GM13976 (cell line): ENCODE measurements at regions not wholly inside any gene's neighbourhood (a gene's known extent, or its start where the extent isn't known, plus 50 kb on each side); places are given as distances from the start of the nearest gene placed in this dataset.

Source experiments
- DNase-seq: peaks from one replicate; pipeline ENCODE4 v3.0.0; 2012; ENCODE audit warnings: low spot score
- in situ Hi-C: fragments of 300-500 bp; cut with MboI; formaldehyde crosslinking; loops from one replicate; pipeline ENCODE4 v1.12.0; 2022; ENCODE audit warnings: low sequenced_read_pairs, mixed read lengths, inconsistent platforms; ENCODE audit not compliant: unreplicated experiment
- TF ChIP-seq, protein P1 (sequence below): IDR thresholded peaks from 2 replicates; pipeline ENCODE4 v1.5.1; 2012; ENCODE audit warnings: borderline replicate concordance, mild to moderate bottlenecking; ENCODE audit not compliant: insufficient read depth; ENCODE audit errors: extremely low read depth, missing control alignments, control extremely low read depth

DNA sequence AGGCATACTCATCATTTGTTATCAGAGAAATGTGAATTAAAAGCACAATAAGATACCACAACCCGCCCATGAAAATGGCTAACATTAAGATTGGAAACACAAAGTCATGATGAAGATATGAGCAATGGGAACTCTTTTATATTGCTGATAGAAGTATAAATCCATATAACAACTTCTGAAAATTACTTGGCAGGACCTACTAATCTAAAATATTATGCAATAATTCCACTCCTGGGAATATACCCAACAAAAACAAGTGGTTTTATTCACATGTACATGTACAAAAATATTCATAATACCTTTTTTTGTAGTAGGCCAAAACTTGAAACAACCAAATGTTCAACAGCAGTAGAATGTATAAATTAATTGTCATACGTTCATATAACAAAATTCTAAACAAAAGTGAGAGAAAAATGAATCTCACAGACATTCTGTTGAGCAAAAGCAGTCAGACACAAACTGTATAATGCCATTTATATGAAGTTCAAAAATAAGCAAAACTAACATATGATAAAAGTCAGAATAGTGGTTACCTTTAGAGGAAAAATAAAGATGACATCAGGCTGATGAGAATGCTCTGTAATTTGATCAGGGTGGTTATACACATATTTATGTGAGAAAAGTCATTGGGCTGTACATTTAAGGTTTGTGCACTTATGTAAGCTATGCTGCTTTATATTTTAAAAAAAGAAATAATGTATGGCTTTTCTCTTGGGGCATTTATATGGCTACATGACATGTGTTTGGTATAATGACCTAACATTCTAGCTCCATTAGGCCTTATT, 309.2 kb upstream of the KITLG start:
- in situ Hi-C loops, result no loop called here
- DNase-seq, result no peak
- TF ChIP-seq, protein P1, sequence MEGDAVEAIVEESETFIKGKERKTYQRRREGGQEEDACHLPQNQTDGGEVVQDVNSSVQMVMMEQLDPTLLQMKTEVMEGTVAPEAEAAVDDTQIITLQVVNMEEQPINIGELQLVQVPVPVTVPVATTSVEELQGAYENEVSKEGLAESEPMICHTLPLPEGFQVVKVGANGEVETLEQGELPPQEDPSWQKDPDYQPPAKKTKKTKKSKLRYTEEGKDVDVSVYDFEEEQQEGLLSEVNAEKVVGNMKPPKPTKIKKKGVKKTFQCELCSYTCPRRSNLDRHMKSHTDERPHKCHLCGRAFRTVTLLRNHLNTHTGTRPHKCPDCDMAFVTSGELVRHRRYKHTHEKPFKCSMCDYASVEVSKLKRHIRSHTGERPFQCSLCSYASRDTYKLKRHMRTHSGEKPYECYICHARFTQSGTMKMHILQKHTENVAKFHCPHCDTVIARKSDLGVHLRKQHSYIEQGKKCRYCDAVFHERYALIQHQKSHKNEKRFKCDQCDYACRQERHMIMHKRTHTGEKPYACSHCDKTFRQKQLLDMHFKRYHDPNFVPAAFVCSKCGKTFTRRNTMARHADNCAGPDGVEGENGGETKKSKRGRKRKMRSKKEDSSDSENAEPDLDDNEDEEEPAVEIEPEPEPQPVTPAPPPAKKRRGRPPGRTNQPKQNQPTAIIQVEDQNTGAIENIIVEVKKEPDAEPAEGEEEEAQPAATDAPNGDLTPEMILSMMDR, result no peak

DNA sequence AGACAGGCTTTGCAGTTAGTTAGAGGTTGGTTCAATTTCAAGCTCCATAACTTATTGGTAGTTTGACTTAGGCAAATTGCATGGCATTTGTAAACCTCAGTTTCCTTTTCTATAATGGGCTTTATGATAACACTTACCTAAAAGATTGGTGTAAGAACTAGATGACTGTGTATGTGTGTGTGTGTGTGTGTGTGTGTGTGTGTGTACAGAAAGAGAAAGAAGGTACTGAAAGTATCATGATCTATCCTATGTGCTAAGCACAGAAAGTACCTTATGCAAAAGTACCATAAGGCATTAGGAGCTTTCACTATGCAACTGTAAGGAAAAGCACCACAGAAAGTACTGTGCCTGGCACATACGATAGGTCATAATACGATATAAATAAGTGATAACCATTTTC, 304.3 kb upstream of the KITLG start:
- in situ Hi-C loops, result no loop called here
- TF ChIP-seq, protein P1, result no peak

DNA sequence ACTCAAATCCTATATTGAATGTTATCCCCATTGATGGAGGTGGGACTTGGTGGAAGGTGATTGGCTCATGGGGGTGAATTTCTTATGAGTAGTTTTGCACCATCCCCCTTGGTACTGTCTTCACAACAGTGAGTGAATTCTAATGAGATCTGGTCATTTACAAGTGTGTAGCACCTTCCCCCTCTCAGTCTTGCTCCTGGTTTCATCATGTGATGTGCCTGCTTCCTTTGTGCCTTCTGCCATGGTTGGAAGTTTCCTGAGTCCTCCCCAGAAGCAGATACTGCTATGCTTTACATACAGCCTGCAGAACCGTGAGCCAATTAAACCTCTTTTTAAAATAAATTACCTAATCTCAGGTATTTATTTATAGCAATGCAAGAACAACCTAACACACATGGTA, 302.4 kb upstream of the KITLG start:
- DNase-seq, result no peak
- in situ Hi-C loops, result no loop called here

More for the DNA sequence above, 304.3 kb upstream of the KITLG start:
- peak; percentile 22 for DNase-seq

DNA sequence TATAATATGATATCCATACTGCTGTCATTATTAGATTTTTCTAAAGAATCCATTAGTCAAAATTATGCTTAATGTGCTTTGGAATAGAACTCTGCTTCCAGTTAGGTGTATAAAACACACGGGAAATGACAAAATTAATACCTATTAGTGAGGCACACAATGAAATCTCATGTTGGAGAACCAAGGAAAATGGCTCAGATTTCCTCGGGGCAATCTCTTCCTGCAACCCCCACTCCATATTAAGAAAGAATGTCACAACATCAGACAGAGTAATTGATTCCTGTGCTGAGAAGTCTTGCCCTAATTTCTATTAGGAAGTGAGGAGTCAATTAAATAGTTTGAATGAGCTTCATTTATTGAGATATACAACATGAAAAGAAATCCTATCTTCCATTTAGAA, 299.8 kb upstream of the KITLG start:
- TF ChIP-seq, protein P1, result no peak
- in situ Hi-C loops, result no loop called here
- DNase-seq, result no peak

More for the DNA sequence above, 302.4 kb upstream of the KITLG start:
- TF ChIP-seq, protein P1, result no peak

DNA sequence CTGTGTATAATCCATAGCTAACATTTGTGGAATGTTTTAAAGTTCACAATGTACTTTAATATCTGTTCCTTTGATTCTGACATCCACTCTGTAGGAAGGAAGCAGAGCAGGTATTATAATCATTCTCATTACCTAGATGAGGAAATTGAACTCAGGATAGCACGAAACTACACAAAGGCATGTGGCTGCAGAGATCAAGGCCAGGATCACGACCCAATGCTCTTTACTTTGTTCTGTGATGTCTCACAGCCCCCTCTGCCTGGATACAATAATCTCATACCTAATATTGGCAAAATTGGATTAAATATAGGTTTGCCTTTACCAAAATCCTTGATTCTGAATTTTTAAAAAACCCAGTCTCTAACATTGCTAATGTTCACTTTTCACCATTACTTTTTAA, 298.0 kb upstream of the KITLG start:
- in situ Hi-C loops, result no loop called here
- DNase-seq, result no peak
- TF ChIP-seq, protein P1, result no peak

DNA sequence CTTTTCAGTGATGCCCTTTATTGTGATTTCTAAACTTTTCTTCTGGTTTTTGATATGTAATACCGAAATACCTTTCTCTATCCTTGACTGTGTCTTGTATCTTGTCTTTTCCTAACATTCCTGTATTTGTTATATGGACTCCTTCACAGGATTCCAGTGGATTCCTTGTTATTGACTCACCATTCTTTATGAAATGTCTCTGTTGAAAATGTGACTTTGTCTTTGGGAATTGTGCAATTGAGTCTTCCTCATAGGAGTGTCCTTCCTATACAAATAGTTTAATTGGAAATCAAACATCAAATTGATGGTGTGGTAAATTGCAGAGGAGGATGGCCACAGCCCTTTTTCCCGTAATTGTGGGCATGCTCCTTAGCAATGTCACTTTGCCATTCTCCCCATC, 296.6 kb upstream of the KITLG start:
- TF ChIP-seq, protein P1, result no peak
- in situ Hi-C loops, result no loop called here
- DNase-seq, result no peak
